Breast epithelium (tissue), 3 donors: ENCODE measurements at regions not wholly inside any gene's neighbourhood (a gene's known extent, or its start where the extent isn't known, plus 50 kb on each side); places are given as distances from the start of the nearest gene placed in this dataset.

Source experiments
- CTCF ChIP-seq, 3 donors: fragments of 450-650 bp; IDR thresholded peaks; one replicate each; pipeline ENCODE4 v1.5.1; 2016 to 2017; ENCODE audit warnings: antibody characterized with exemption in 3 of 3, mild to moderate bottlenecking in 3 of 3, moderate library complexity in 3 of 3
- POLR2AphosphoS5 ChIP-seq, 3 donors: sonication (generic); formaldehyde crosslinking; IDR thresholded peaks; one replicate each; pipeline ENCODE4 v1.6.1; 2017; ENCODE audit warnings: antibody characterized with exemption in 3 of 3

- no peak for TF ChIP-seq POLR2AphosphoS5 (IDR thresholded peaks at IDR 0.05)
- no peak for TF ChIP-seq CTCF (IDR thresholded peaks at IDR 0.05)
Observed at GRCh38 chr12:43099691-43100163, 452.3 kb downstream of the ADAMTS20 start.
